CD4-positive, alpha-beta memory T cell (primary cell): ENCODE measurements at regions not wholly inside any gene's neighbourhood (a gene's known extent, or its start where the extent isn't known, plus 50 kb on each side); places are given as distances from the start of the nearest gene placed in this dataset.
A peak's percentile ranks its signal among the peaks of the same experiment; 100 is the strongest.
"Not testable (repeated sequence)": the region's sequence is repeated elsewhere in the genome, so short reads cannot be mapped to it uniquely, and the experiment has no call there.

Experiments
- CTCF ChIA-PET: fragments of 350-600 bp; sonication (Branson Sonifier 250); formaldehyde crosslinking; loops from one replicate; lab custom pipeline; 2021; ENCODE audit warnings: inconsistent platforms; ENCODE audit not compliant: partially characterized antibody; lab: Charles Lee
- POLR2A ChIA-PET: fragments of 350-600 bp; sonication (Branson Sonifier 250); formaldehyde crosslinking; loops from one replicate; lab custom pipeline; 2021; ENCODE audit not compliant: partially characterized antibody; lab: Charles Lee
- DNase-seq, 5 donors: peaks; one replicate each; pipeline versions ENCODE4 v3.0.0 to v3.0.0-alpha.2; 2020 to 2022; ENCODE audit warnings: mixed read lengths in 1 of 5
- H3K27ac ChIP-seq: one replicate; pipeline ENCODE4 v1.7.0; 2013; ENCODE audit warnings: low read depth, low read length
- H3K27me3 ChIP-seq: 2 replicates; pipeline ENCODE4 v1.7.0; 2013; ENCODE audit warnings: mild to moderate bottlenecking, low read length, moderate library complexity; ENCODE audit not compliant: insufficient read depth
- H3K36me3 ChIP-seq: 2 replicates; pipeline ENCODE4 v1.7.0; 2013; ENCODE audit warnings: mild to moderate bottlenecking, low read length, moderate library complexity; ENCODE audit not compliant: insufficient read depth
- H3K4me1 ChIP-seq: 2 replicates; pipeline ENCODE4 v1.7.0; 2013; ENCODE audit warnings: mild to moderate bottlenecking, low read length, moderate library complexity; ENCODE audit not compliant: insufficient read depth
- H3K4me3 ChIP-seq, 2 donors: one replicate each; pipeline ENCODE4 v1.7.0; 2013; ENCODE audit warnings: low read length in 2 of 2, mild to moderate bottlenecking in 1 of 2
- H3K9me3 ChIP-seq, 2 donors: one replicate each; pipeline ENCODE4 v1.7.0; 2013; ENCODE audit warnings: low read length in 2 of 2, control low read depth in 1 of 2; ENCODE audit not compliant: control insufficient read depth in 1 of 2
- H3K27ac Mint-ChIP-seq, 7 donors: one replicate each; pipeline ENCODE4 v1.8.0; 2020 to 2021; ENCODE audit warnings: mixed read lengths in 7 of 7, mild to moderate bottlenecking in 6 of 7, inconsistent platforms in 3 of 7, moderate library complexity in 3 of 7
- H3K27me3 Mint-ChIP-seq, 2 donors: one replicate each; pipeline ENCODE4 v1.8.0; 2020 to 2021; ENCODE audit warnings: mixed read lengths in 2 of 2
- H3K36me3 Mint-ChIP-seq, 2 donors: one replicate each; pipeline ENCODE4 v1.8.0; 2020 to 2021; ENCODE audit warnings: mixed read lengths in 2 of 2, inconsistent platforms in 1 of 2, mild to moderate bottlenecking in 1 of 2
- H3K4me1 Mint-ChIP-seq, 4 donors: one replicate each; pipeline ENCODE4 v1.8.0; 2020 to 2021; ENCODE audit warnings: mixed read lengths in 4 of 4, mild to moderate bottlenecking in 1 of 4
- H3K4me3 Mint-ChIP-seq, 8 donors: one replicate each; pipeline ENCODE4 v1.8.0; 2020 to 2021; ENCODE audit warnings: mixed read lengths in 8 of 8, mild to moderate bottlenecking in 7 of 8, moderate library complexity in 6 of 8, inconsistent platforms in 3 of 8
- H3K9me3 Mint-ChIP-seq, 8 donors: one replicate each; pipeline ENCODE4 v1.8.0; 2020 to 2021; ENCODE audit warnings: mixed read lengths in 8 of 8, mild to moderate bottlenecking in 5 of 8, inconsistent platforms in 3 of 8, moderate library complexity in 1 of 8
- intact Hi-C: fragments of 100-400 bp; cut with micrococcal nuclease; formaldehyde crosslinking; loops from one replicate; pipeline ENCODE4 v1.15.1; 2023

DNA sequence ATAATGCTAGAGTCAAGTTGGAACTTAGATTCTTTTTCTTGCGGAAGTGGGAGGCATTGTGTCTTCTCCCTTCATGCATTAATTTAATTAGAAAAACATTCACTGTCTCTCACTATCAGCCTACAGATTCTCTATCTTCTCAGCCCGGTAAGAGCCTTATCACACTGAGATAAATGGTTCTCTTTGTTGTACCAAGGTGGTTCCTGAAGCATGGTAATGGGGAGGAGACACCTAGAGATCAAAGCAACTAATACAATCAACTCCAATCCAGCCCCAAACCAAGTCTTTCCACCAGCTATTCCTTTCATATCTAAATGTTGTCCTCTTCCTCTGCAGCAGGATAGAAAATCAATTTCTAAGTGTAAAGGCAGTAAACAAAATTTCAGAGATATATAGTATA is 210.8 kb downstream of the DAD1 start:
- H3K27ac Mint-ChIP-seq, result no peak overlapping the region
- Histone ChIP-seq H3K4me1 (no peaks in the 10 kb centered on the region), H3K4me3 (no peak overlapping the region), H3K27me3 (no peaks in the 10 kb centered on the region), H3K9me3 (no peaks in the 10 kb centered on the region), H3K36me3 (no peaks in the 10 kb centered on the region), H3K27ac (no peak overlapping the region)
- no peaks in the 10 kb centered on the region for H3K9me3 Mint-ChIP-seq
- no peaks in the 10 kb centered on the region for H3K27me3 Mint-ChIP-seq
- POLR2A ChIA-PET, result no interaction called here
- CTCF ChIA-PET, result no interaction called here
- no peaks in the 10 kb centered on the region for H3K4me1 Mint-ChIP-seq
- no peaks in the 10 kb centered on the region for H3K36me3 Mint-ChIP-seq
- intact Hi-C loops, result loop anchor here (10.0 kb wide), 1 partner anchor 63 kb away; no protein-coding TSS in a partner anchor
- no peak overlapping the region for H3K4me3 Mint-ChIP-seq
- no peak for DNase-seq

DNA sequence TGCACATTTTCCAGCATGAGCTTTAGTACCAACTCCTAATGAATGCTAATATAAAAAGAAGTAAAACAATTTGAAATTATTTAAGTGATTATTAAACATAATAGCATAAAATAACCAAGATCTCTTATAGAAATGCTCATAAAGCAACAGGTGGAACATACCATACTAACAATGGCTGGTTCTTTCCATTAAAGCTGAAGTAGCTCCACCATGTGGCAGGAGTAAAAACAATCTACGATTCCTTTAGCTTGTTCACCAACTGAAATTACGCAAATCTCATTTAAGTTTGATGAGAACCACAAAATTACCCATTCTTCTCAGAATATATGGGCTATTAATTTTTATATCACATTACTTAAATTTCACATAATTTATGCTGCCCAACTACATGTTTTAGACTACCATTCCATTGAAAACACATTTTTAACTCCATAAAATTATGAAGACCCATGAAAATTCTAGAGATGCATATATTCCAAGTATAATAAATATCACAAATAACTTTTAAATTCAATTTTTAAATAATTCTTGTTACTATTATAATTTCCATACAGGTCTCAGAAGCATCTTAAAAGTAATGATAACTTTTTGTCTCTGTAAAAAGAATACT is 213.6 kb downstream of the DAD1 start:
- H3K27me3 ChIP-seq, result no peaks in the 10 kb centered on the region
- Mint-ChIP-seq H3K9me3 (no peaks in the 10 kb centered on the region), H3K27me3 (no peaks in the 10 kb centered on the region), H3K27ac (no peak overlapping the region), H3K36me3 (no peaks in the 10 kb centered on the region), H3K4me3 (no peak overlapping the region), H3K4me1 (no peaks in the 10 kb centered on the region)
- POLR2A ChIA-PET, result no interaction called here
- CTCF ChIA-PET, result no interaction called here
- H3K4me3 ChIP-seq, result no peak overlapping the region
- no peaks in the 10 kb centered on the region for H3K9me3 ChIP-seq
- intact Hi-C loops, result loop anchor here (10.0 kb wide), 1 partner anchor 61 kb away; no protein-coding TSS in a partner anchor
- no peaks in the 10 kb centered on the region for H3K4me1 ChIP-seq
- H3K27ac ChIP-seq, result no peak overlapping the region
- no peaks in the 10 kb centered on the region for H3K36me3 ChIP-seq
- no peak for DNase-seq

DNA sequence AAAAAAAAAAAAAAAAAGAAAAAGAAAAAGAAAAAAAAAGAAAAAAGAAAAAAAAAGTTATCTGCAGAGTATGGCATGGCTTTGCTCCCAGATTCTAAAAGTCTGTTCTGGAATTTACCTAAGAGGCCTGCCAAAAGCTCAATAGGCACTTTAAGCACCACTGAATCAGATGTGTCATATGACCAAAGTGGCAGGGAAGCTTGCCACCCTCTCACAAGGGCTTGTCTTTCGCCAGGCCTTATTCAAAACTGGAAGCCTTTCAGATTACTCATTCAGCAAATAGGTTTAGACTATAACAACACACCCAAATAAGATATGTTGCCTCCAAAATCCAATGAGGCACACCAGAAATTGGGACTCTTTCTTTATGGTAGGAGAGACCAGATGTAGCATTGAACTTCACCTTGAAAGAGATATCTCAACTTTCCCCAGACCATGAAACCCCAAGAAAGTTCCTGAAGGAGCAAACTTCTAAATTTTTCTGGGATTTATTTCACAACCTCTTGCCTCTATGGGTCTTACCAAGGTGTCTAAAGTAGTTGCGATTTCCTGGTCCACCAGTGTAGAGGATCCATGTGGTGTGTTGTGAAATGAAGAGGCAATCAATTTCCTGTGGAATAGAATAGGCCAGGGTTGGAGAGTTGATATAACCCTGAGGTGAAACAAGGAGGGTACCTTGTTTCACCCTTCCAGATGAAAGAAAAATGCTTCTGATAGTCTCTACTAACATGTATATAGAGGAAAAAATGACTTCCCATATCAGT is 218.8 kb downstream of the DAD1 start:
- Mint-ChIP-seq H3K36me3 (no peaks in the 10 kb centered on the region), H3K4me1 (no peaks in the 10 kb centered on the region), H3K4me3 (no peak overlapping the region), H3K27ac (no peak overlapping the region), H3K9me3 (no peaks in the 10 kb centered on the region), H3K27me3 (no peaks in the 10 kb centered on the region)
- H3K36me3 ChIP-seq, result no peaks in the 10 kb centered on the region
- no peak overlapping the region for H3K27ac ChIP-seq
- H3K9me3 ChIP-seq, result no peaks in the 10 kb centered on the region
- H3K27me3 ChIP-seq, result no peaks in the 10 kb centered on the region
- H3K4me1 ChIP-seq, result no peaks in the 10 kb centered on the region
- H3K4me3 ChIP-seq, result no peak overlapping the region
- ChIA-PET CTCF (no interaction called here), POLR2A (no interaction called here)
- DNase-seq, result no peak
- intact Hi-C loops, result loop anchor here (10.0 kb wide), 1 partner anchor 55 kb away; no protein-coding TSS in a partner anchor

DNA sequence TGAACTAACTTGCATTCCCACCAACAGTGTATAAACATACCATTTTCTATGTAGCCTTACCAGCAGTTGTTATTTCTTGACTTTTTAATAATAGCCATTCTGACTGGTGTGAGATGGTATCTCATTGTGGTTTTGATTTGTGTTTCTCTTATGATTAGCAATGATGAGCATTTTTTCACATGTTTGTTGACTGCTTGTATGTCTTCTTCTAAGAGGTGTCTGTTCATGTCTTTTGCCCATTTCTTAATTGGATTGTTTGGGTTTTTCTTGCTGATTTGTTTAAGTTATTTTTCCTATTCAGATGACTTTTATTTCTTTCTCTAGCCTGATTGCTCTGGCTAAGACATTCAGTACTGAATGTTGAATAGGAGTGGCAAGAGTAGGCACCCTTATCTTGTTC is 230.3 kb downstream of the DAD1 start:
- no peaks in the 10 kb centered on the region for H3K27me3 Mint-ChIP-seq
- Histone ChIP-seq H3K36me3 (no peaks in the 10 kb centered on the region), H3K9me3 (no peaks in the 10 kb centered on the region), H3K27me3 (no peaks in the 10 kb centered on the region), H3K4me1 (no peaks in the 10 kb centered on the region), H3K4me3 (no peak overlapping the region), H3K27ac (no peak overlapping the region)
- no peak for DNase-seq
- ChIA-PET POLR2A (no interaction called here), CTCF (no interaction called here)
- intact Hi-C loops, result no loop called here
- H3K9me3 Mint-ChIP-seq, result no peaks in the 10 kb centered on the region
- no peak overlapping the region for H3K27ac Mint-ChIP-seq
- no peak overlapping the region for H3K4me3 Mint-ChIP-seq
- H3K4me1 Mint-ChIP-seq, result no peaks in the 10 kb centered on the region
- no peaks in the 10 kb centered on the region for H3K36me3 Mint-ChIP-seq

DNA sequence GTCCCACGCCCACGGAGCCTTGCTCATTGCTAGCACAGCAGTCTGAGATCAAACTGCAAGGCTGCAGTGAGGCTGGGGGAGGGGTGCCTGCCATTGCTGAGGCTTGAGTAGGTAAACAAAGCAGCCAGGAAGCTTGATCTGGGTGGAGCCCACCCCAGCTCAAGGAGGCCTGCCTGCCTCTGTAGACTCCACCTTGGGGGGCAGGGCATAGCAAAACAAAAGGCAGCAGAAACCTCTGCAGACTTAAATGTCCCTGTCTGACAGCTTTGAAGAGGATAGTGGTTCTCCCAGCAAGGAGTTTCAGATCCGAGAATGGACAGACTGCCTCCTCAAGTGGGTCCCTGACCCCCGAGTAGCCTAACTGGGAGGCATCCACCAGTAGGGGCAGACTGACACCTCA is 239.7 kb downstream of the DAD1 start:
- POLR2A ChIA-PET, CTCF ChIA-PET, intact Hi-C loops, H3K4me1 ChIP-seq, H3K27ac Mint-ChIP-seq, H3K36me3 ChIP-seq, H3K36me3 Mint-ChIP-seq, H3K4me1 Mint-ChIP-seq, H3K4me3 Mint-ChIP-seq, H3K9me3 ChIP-seq, H3K9me3 Mint-ChIP-seq, DNase-seq, H3K27me3 ChIP-seq, H3K27me3 Mint-ChIP-seq, H3K4me3 ChIP-seq, H3K27ac ChIP-seq: not testable (repeated sequence)

DNA sequence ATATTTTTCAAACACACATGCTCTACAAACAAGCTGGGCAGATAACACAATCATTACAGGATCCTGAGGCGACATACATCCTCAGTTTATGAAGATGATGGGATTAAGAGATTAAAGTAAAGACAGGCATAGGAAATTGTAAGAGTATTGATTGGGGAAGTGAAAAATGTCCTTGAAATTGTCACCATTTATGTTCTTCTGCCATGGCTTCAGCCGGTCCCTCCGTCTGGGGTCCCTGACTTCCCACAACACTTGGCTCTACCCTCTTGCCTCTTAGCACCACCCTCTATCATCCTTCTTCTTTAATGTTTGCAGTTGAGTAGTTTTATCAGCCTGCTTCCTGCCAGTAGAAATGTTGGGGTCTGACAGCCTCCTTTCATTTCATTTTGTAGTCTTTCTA is 244.4 kb downstream of the DAD1 start:
- Mint-ChIP-seq H3K27me3 (no peaks in the 10 kb centered on the region), H3K4me3 (no peak overlapping the region), H3K36me3 (no peaks in the 10 kb centered on the region), H3K9me3 (no peaks in the 10 kb centered on the region), H3K4me1 (no peaks in the 10 kb centered on the region), H3K27ac (no peak overlapping the region)
- DNase-seq, result peak in 1 of 5 donors; percentile 3
- Histone ChIP-seq H3K27ac (no peak overlapping the region), H3K27me3 (no peaks in the 10 kb centered on the region), H3K4me3 (no peak overlapping the region), H3K36me3 (no peaks in the 10 kb centered on the region), H3K4me1 (no peaks in the 10 kb centered on the region), H3K9me3 (no peaks in the 10 kb centered on the region)
- intact Hi-C loops, result no loop called here
- ChIA-PET CTCF (no interaction called here), POLR2A (no interaction called here)

DNA sequence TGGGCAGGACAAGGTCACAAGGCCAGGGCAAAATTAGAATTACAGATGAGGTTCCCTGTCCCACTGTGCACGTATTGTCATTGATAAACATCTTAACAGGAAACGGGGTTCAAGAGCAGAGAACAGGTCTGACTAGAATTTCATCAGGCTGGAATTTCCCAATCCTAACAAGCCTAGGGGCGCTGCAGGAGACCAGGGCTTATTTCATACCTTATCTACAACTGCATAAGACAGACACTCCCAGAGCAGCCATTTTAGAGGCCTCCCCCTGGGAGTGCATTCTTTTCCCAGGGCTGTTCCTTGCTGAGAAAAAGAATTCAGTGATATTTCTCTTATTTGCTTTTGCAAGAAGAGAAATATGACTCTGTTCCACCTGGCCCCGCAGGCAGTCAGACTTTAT is 244.8 kb downstream of the DAD1 start:
- H3K4me1 Mint-ChIP-seq, intact Hi-C loops, CTCF ChIA-PET, H3K9me3 Mint-ChIP-seq, H3K27me3 Mint-ChIP-seq, H3K9me3 ChIP-seq, H3K27ac Mint-ChIP-seq, POLR2A ChIA-PET, H3K36me3 Mint-ChIP-seq, H3K4me3 Mint-ChIP-seq, H3K4me1 ChIP-seq, H3K36me3 ChIP-seq, DNase-seq, H3K27ac ChIP-seq, H3K4me3 ChIP-seq, H3K27me3 ChIP-seq: not testable (repeated sequence)
